ENCODE measurements at regions not wholly inside any gene's neighbourhood (a gene's known extent, or its start where the extent isn't known, plus 50 kb on each side); places are given as distances from the start of the nearest gene placed in this dataset.

DNA sequence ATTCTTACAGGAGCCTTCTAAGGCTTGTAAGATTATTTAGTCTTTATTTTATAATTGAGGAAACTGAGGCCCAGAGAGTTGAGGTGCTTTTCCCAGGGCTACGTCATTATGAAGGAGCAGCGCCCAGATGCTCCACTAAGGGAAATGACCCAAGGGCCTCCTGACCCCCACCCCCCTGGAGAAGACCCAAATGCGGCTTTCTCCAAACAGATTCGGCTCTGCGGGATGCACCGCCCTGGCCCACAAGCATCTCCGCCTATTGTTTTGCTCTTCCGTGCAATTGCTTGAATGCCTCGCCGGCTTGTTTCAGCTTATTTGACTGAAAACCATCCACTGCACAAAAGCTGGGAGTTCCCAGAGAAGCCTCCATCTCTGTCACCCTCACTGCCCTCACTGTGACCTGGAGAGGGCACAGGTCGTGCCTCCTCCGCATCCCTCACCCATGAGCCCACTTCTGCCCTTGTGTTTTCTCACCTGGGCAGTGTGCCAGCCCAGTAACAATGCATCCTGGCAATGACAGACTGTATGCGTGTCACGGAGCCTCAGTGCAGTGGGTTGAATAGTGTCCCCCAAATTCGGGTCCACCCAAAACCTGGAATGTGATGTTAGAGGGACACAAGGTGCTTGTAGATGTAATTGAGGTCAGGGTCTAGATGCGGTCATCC is 790.2 kb downstream of the TBC1D22A start:
- no peak for DNase-seq

DNA sequence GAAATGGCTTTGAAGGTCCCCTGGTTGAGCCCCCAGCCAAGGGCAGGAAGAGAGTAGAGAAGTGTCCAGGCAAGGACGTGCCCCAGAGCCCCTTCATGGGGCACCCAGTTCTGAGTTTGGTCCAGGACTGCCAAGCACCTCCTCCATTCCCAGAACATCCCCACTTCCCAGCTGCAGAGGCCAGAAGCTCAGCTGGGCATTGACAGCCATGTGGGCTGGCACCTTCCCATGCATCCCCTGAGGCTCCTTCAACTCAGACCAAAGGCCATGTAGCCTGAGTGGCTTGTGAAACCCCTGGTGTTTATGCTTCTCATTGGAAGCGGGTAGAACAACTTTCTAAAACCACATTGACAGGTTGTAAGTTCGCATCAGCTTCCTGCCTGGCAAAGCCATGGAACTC is 789.6 kb downstream of the TBC1D22A start:
- DNase-seq: no peak

DNA sequence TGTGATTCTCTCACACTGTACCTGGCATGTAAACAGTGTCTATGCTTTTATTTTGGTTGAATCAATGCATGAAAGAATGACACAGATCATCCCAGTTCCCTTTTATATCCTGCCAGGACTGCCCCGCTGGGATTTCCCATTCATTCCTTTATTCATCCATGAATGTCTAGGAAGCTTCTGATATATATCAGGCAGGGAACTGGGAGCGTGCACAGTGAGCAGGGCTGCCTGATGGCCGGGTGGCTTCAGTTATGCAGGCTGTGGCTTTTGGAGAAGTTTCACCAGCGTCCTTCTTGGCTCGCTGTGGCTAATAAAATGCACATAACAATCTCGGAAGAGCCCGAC is 789.0 kb downstream of the TBC1D22A start:
- DNase-seq: no peak

DNA sequence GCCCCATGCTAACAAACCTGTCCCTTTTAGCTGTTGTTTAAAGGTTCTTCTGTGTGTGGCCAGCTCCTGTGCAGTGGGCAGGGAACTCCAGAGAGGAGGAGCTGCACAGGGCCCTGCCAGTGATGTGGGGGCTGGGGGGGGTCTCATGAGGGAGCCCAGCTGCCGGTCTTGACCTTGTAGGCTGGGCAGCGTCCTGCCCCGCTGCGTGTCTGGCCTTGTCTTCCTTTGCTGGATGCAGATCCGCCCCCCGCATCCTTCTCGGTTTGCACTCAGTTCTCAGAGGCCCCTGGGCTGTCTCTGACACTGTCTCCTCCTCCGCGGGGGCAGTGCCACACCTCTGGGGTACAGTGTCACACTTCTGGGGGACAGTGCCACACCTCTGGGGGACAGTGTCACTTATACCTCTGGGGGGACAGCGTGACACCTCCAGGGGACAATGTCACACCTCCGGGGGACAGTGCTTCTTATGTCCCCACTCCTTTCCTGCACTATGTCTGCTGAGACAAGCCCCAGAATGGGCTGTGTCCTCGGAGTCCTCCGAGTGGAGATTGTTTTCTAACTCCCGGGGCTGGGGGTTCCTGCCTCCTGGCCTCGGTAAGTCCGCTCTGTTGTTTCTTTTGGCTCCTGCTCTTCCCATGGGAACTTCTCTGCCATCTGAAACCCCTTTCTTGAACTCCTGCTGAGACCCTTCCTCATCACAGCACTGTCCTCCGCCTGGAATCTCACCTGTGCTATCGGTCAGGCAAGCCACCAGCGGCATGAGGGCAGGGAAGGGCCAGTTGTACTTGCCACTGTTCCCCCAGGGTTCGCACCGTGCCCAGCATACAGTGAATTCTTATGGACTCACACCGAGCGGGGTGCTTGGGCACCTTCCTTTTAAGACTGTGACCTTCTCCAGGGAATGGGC is 788.3 kb downstream of the TBC1D22A start:
- DNase-seq: no peak

DNA sequence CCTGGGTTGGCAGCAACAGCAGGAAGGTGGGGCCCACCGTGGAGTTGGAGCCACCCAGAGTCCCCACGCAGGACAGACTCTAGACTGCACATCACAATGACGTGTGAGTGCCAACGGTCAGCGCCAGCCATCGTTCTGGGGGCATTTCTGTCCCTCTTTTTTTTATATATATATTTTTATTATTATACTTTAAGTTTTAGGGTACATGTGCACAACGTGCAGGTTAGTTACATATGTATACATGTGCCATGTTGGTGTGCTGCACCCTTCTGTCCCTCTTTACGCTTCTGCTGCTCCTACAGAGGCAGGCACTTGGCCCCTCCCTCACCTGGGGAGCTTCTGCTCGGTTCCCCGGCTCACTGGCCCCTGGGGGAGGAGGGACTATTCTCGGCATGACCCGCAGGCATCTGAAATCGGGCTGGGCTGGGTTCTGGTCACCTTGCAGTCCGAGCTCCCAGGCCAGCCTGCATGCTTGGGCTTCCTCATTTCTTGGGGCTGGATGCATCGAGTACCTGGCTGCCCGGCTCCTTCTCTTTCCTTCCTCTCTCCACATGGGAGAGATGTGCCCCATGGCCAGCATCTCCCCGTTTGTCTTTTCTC is 787.4 kb downstream of the TBC1D22A start:
- no peak for DNase-seq

DNA sequence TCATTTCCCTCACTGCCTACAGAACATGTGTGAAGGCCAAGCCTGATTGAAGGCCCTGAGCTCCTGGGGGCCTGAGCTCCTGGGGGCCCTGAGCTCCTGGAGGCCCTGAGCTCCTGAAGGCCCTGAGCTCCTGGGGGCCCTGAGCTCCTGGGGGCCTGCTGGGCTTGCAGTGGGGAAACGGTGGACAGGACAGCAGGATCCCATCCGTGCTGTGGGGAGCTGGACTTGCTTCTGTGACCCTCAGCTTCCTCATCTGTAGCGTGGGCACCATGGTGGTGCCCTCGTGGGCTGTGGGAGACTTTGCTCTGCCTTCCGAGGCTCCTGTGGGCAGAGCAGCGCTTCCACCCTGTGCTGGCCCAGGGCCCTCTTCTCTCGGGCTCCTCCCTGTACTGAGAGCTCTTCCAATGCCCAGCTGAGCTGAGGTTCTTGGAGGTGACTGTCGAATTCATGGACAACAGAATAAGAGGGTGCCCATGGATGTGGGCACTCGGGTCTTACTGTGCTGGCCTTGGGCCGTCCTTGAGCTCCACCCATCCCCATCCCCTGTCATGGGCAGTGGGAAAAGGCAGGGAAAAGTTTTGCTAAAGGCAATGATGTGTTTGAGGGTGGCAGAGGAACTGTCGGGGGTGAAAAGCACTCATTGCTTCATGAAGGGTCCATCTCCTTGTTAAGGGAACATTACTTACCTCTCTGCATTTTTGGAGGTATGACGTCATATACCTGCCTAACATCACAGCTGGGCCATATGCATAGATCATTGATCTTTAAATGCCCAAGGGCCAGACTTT is 786.7 kb downstream of the TBC1D22A start:
- DNase-seq: no peak

DNA sequence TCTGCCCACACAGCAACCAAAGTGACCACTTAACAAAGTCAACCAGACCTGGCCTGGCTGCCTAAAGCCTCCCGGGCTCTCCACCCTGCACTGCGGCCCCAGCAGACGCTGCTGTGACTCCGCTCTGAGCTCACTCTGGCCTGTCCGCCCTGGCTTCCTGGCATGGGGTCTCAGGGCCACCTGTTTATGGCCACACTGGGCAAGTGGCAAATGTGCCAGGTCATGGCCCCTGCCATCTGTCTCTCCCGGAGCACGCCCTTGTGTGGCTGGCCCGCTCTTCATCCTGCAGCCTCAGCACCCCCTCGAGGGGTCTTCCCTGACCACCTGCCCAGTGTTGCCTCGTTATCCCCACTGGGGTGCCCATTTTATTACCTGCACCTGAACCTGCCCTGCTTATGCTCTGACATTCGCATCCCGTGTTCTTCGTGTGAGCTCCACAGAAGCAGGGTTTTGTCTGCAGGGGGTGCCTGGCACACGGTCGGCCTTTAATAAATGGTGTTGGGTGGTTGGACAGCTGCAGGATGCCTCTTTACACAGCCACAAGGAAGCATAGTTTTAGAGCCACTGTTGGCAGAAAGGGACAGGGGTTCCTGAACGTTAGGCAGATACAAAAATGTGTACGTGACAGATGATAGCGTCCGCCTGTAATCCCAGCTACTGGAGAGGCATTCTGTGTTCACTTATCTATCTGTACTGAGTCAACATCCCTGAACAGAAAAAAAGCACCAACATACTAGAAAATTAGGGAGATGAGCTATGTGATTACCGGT is 785.6 kb downstream of the TBC1D22A start:
- DNase-seq: no peak

DNA sequence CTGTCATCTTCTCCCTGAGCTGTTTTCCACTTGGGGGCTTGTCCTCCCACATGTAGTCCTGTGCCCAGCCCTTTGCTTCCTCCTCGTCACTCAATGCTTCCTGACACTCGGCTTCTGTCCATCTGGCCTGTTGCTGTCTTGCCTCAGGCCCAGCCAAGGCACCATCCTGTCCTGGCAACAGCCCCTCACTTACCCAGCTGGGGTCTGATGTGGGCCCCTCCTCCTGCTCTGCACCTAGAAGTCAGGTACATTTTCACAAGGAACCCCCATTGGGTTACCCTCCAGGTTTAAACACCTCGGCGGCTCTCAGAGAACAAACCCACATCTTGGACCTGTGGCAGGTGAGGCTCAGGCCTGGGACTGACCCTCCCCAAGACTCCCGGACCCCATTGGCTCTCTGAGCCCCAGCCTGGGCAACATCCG is 784.8 kb downstream of the TBC1D22A start:
- no peak for DNase-seq

DNA sequence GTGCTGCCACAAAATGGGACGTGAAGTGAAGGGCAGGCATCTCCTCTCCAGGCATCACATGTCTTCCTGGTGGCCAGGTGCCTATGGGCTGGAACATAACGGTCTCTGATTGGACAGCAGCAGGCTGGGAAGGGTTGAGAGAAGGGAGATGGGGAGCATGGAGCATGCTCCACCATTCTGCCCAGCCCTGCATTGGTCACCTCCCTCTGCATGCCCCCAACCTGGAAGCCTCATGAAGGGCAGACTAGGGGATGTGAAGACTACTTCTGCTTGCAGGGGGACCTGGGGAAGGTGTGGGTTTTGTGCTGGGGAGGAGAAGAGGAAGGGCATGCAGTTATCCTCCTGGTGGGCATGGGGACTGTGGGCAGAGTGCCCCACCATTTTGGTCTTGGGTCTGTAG is 782.2 kb downstream of the TBC1D22A start:
- DNase-seq: no peak

DNA sequence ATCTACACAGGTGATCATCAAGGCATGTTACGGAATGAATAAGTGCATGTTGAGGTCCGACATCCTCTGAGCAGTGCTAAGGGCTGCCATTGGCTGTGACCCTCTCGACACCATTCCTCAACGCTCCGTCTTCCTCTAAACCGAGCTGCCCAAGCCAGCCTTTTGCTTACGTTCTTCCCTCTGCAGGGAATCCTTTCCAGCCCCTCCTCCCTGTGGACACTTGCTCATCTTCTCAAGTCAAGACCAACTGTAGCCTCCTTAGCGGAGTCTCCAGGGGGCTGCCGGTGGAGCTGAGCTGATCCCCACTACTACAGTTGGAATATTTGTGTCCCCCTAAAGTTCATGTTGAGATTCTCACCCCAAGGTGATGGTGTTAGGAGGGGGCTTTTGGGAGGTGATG is 781.0 kb downstream of the TBC1D22A start:
- DNase-seq: no peak

DNA sequence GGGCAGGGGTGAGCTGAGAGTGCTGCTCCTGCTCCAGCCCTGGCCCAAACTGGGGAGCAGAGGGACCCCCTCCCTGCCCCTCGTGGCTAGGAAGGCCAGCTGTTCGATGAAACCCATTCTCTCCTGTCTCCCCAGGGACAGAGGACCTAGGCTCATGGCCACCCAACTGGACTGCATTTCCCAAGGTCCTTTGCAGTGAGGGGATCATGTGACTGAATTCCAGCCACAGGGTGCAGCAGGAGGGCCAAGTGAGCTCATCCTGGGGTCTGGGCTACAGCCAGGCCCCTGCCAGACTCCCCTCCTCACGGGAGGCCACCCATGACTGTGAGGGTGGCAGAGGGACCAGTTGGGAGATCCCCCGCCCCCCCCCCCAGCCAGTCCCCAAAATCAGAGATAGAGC is 777.6 kb downstream of the TBC1D22A start:
- no peak for DNase-seq

DNA sequence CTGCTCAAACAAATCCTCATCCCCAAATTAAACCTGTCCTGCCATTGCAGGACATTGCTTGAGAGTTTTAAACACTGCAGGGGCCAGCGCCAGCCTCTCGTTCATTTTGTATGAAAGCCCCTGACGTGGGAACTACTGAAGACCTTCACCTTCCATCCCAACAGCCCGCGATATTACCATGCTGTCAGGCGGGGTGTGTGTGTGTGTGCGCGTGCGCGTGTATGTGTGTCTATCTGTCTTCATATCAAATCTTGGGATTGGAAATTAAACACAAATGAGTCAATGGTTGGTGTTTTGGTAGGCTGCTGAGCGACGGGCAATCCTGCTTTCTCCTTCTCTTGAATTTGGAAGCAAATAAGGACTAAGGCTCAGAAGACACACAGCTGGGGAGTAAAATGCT is 776.9 kb downstream of the TBC1D22A start:
- DNase-seq: no peak

DNA sequence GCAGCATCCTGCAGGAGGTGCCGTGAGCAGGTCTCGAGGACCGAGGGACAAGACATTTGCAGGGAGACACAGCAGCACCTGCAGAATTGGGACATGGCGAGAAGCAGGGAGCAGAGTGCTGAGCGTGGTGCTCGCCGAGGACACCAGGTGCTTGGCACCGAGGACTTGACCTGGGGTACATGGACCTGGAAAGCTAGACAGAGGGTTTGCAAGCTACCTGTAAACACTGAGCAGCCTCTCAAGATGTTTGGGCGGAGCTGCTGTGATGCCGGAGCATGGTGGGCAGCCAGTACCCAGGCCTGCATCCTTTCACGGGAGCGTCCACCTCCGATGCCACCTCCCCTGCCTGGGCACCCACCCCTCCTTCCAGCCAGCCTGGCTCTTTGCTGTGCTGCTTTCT is 773.2 kb downstream of the TBC1D22A start:
- no peak for DNase-seq

DNA sequence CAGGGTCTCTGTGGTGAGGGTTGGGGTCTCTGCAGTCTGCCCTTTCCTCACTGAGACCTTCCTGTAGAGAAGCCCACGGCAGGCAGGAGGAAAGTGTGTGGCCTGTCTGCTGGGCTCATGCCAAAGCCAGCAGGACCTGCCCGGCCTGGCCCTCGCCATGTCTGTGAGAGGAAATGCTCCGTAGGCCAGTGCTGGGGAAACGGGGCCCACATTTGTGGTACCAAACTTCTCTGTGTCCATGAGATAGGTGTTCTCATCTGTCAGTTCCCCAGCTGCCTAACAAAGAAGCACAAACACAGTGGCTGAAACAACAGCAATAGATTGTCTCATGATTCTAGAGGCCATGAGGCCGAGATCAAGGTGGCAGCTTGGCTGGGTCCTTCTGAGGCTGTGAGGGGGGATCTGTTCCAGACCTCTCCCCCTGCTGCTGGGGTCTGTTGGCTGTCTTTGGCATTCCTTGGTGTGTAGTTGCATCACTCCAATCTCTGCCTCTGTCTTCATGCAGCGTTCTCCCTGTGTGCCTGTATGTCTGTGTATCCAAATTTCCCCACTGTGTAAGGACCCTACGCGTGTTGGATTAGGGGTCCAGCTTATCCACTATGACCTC is 772.5 kb downstream of the TBC1D22A start:
- no peak for DNase-seq

DNA sequence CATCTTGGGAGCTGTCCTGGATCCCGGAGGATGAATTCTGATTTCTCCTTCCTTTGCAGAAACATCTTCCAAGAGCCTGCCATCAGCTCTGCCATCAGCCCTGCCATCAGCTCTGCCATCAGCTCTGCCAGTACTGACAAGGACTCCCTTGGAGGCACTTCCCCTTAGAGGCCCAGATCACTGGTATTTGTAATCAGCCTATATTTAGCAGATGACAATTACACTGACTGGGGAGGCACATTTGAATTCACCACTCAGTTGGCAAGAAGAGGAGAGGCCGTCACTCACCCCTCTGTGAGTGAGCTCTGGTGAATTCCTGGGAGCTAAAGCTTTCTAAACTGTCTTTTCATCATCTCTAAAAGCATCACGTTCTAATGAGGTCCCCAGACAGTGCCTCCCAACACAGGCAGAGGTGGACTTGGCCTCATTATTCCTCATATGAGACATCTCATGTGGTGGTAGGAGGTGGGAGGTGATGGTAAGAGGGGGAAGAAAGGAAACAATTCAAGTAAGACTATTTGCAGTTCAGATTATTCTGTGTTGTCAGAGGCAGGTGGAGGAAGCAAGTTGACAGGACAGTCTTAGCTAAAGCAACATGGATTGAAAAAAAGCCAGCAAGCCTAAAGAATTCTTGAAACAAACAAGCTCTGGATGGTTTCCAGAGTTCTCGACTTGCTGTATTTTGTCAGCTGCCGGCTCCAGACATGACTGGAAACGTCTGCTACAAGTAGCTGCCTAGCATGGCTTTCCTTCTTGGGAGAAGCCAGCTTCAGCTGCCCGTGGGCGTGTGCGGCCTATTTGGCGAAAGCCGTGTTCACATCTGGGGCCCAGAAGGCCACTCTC is 771.7 kb downstream of the TBC1D22A start:
- DNase-seq: no peak

DNA sequence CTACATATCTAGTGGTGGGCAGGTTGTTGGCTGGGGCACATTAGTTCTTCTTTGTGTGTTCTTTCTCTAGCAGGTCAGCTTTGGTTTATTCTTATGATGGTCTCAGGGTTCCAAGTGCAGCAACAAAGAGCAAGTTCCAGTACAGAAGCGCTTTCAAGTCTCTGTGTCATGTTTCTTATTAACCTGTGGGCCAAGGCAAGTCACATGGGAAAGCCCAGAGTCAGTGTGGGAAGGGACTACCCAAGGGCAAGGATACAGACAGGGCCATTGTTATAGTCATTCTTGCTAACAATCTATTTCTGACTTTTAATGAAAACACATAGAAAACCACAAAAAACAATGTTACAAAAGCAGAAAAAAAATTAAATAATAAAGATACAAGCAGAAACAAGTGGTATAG is 754.6 kb downstream of the TBC1D22A start:
- DNase-seq: no peak

DNA sequence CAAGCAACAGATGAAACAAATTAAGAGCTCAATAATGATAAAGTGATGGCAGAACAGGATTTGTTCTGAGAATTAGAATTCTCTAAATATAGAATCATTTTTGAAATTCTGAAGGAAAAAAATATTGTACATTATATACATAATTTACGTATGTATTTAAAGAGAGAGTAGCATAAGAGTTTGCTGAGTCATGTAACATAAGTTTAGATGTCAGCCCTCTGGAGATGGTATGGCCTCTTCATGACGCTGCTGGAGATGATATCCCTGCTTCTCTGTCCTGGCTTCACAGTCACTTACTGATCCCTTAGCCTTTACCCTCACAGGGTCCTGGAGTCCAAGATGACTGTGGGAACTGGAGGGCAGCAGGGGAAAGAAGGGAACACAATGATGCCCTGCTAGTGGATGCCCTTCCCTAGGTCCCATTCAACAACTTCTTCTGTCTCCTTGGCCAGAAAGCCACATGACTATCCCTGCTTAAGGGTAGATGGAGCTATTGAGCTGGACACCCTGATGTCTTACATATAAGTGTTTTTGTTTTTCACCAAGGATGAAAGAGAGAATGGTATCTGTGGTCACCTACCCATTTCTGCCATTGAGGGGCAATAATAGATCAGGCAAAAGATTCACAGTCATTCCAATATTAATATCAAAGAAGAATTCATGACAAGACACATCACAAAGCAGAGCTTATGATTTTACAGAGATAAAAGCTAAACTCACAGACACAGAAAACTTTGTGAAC is 753.1 kb downstream of the TBC1D22A start:
- no peak for DNase-seq

DNA sequence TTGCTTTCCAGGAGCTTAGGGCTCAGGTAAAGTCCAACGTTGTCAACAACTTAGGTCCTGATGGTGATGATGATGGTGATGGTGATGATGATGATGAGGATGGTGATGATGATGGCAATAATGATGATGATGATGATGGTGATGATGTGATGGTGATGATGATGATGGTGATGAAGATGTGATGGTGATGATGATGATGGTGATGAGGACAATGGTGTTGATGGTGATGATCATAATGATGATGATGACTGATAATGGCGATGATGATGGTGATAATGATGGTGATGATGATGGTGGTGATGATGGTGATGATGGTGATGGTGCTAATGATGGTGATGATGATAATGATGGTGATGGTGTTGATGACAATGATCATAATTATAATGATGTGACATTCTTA is 750.2 kb downstream of the TBC1D22A start:
- no peak for DNase-seq

DNA sequence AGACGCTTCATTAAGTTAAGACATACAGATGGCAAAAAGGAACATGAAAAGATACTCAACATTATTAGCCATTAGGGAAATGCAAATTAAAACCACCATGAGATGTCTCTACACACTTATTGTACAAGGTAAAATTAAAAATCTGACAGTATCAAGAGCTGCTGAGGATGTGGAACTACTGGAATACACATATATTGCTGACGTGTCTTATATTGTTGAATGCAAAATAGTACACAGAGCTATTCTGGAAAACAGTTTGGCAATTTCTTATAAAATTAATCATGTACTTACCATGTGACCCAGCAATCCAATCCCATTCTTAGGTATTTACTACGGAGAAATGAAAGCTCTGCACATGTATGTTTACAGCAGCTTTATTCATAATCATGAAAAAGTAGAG is 742.5 kb downstream of the TBC1D22A start:
- no peak for DNase-seq

DNA sequence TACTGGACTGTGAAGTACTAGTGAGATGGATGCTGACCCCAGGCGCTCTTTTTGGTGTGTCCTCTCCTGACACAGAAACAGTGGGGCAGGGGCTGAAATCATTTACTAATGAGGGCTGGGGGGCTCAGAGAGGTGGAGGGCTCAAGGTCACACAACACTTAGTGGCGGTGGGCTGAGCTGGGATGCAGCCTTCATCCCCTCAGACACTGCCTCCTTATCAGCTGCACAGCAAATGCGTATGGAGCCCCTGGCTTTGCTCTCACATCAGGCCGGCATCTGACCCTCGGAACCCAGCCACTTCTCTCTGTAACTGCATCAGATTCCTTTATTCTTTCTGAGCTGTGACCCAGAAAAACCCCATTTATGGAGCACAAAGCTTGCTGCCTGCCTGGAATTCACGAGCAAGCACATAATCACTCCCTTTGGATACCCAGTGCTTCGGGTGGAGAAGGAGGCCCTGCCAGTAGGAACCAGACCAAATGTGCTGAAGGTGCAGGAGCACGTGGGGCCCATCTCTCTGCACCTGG is 736.6 kb downstream of the TBC1D22A start:
- DNase-seq: no peak
